T-helper 1 cell treated with Interleukin-12 subunit alpha and Interleukin-12 subunit beta and Interleukin-4 antibody, amounts not matched to agents 30 ng/mL and 1 ng/mL, for 36 hours (primary cell): ENCODE measurements at regions not wholly inside any gene's neighbourhood (a gene's known extent, or its start where the extent isn't known, plus 50 kb on each side); places are given as distances from the start of the nearest gene placed in this dataset.
"Not testable (repeated sequence)": the region's sequence is repeated elsewhere in the genome, so short reads cannot be mapped to it uniquely, and the experiment has no call there.

ENCODE experiments used
- intact Hi-C: fragments of 100-400 bp; cut with micrococcal nuclease; formaldehyde crosslinking; loops from one replicate; pipeline ENCODE4 v1.15.1; 2024

- intact Hi-C loops, result no loop called here
Observed at GRCh38 chr4:95898226-95898625, 58.3 kb downstream of the PDHA2 start.

- intact Hi-C loops, result no loop called here
Observed at GRCh38 chr4:95909211-95909610, 69.3 kb downstream of the PDHA2 start.

DNA sequence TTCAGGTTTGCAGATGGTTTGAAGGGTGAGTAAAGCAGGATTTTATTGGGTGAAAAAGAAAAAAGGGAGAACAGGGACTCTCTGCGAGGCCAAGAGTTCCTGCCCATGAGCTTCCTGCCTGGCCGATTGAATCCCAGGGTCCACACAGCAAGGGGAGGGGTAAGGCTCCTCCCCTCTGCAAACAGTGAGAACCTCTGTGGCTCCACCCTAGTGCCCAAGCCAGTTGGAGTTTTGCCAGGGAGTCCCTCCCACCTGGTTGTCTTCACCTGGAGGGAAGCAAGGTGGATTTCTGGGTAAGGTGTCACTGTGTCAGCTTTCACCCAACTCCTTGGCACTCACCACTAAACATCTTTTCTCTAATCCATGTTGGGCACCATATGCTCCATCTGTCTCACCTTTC lies 70.9 kb downstream of the PDHA2 start:
- intact Hi-C loops, result no loop called here

DNA sequence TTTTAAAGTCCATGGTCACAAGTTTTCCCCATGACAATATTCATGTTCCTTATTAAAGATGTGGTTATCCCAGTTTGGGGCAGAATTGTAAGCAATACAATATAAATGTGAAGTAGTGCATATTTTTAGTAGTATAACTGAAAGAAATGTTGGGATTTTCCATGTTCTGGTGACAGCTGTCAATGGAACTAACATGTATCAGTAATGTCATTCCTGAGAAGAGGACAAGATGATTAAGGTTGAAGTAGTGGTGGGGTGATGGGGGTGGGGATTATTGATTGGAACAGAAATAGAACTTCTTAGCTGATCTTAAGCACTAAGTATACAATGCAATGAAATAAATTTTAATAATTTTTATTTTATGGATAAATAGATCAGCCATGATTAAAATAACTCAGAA lies 81.6 kb downstream of the PDHA2 start:
- intact Hi-C loops, result no loop called here

GRCh38 chr4:95929448-95930064 lies 89.7 kb downstream of the PDHA2 start:
- intact Hi-C loops, result no loop called here

- intact Hi-C loops, result no loop called here
Observed at GRCh38 chr4:95939141-95939540, 99.2 kb downstream of the PDHA2 start.

- intact Hi-C loops, result no loop called here
Observed at GRCh38 chr4:95949136-95949765, 109.4 kb downstream of the PDHA2 start.

DNA sequence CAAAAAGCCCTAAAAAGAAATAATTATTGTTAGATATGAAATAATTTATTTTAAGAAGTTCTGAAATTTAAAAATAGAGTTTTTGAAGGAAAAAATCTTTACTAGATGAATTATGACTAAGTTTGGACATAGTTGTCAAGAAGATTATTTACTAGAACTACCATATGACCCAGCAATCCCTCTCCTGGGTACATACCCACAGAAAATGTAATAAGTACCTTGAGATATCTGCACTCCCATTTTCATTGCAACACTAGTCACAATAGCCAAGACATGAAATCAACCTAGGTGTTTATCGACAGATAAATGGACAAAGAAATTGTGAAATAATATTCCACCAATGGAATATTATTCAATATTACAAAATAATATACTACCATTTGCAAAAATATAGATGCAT lies 109.9 kb downstream of the PDHA2 start:
- intact Hi-C loops, result no loop called here

DNA sequence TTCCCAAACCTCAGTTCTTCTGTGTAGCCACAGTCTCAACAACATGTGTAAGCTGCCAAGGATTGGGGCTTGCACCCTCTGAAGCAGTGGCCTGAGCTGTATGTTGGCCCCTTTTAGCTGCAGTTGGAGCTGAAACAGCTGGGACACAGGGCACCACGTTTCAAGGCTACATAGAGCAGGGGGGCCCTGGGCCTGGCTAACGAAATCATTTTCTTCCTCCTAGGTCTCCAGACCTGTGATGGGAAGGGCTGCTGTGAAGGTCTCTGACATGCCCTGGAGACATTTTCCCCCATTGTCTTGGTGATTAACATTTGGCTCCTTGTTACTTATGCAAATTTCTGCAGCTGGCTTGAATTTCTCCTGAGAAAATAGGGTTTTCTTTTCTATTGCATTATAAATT lies 112.6 kb downstream of the PDHA2 start:
- intact Hi-C loops, result not testable (repeated sequence)

DNA sequence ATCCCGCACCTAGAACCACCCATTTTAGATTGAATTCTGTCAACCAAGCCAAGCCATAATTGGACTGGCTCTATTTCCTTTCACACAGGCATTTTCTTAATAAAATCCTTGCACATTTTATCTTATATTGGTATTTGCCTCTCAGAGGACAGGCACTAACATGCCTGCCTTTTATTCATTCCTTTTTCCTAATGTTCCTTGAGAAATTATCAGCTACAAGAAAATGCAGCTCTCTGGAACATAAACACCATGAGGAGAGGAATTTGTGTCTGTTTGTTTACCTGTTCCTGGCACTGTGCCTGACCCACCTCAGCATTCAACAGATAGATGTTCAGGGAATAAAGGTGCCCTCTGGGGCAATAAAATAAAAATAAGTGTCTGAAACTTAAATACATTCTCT lies 116.2 kb downstream of the PDHA2 start:
- intact Hi-C loops, result no loop called here

GRCh38 chr4:95957054-95957453 lies 117.2 kb downstream of the PDHA2 start:
- intact Hi-C loops, result no loop called here

- intact Hi-C loops, result no loop called here
Observed at GRCh38 chr4:95957759-95958158, 117.9 kb downstream of the PDHA2 start.

GRCh38 chr4:95959182-95959581 lies 119.3 kb downstream of the PDHA2 start:
- intact Hi-C loops, result no loop called here

DNA sequence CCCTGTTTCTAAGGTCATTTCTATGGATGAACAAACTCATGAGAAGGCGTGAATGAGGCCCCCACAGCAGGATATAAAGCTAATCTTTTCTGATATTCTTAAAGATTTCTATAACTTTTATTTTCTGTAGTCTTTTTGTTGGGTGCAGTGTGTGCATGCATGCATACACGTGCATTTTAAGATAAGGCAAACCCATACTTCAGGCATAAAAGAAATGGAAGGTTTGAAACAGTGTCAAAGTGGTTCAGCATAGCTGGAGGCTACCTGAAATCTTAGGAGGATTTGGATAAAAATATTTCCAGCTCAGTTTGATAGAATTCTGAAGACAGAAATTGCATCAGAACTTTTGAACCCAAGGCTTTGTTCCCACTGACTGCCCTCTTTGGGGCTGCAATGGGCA lies 119.7 kb downstream of the PDHA2 start:
- intact Hi-C loops, result no loop called here

GRCh38 chr4:95963456-95963855 lies 123.6 kb downstream of the PDHA2 start:
- intact Hi-C loops, result no loop called here

DNA sequence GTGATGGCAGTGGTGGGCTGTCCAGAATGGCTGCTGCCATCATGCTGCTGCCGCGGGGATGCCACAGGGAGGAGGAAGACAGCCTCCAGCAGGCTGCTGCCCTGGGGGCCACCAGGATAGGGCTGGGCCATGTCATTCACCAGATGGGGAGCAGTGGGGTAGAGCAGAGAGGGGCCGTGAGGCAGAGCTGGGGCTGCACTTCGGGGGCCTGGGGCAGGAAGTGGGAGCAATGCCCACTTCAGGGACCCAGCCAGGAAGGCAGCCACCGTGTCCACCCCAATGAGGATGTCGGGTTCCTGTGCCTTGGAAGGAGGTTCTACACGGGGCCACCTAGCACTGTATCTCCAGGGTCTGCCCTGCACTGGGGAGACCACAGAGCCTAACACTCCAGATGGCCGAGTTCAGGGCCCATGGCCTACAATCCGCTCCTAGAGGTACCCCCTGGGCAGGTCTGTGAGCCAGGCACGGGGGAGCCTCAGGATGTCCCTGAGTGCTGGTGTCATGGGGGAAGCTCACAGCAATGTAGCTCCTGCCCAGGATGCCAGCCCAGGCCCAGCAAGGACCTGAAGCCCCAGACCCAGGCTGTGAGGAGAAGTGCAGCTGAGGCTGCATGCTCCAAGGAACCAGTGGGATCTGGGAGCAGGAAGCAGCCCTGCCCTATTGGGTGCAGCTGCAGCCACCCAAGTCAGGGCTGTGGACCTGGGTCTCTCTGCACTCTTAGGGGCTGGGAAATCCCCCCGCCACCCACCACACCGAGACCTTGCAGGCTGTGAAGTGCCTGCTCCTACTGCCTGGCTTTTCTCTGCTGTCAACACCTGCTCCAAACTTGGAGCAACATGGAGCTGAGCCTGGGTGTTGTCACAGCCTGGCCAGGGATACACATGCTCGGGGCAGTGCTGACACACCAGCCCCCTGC lies 140.3 kb downstream of the PDHA2 start:
- intact Hi-C loops, result no loop called here

GRCh38 chr4:95980877-95981360 lies 141.0 kb downstream of the PDHA2 start:
- intact Hi-C loops, result no loop called here

DNA sequence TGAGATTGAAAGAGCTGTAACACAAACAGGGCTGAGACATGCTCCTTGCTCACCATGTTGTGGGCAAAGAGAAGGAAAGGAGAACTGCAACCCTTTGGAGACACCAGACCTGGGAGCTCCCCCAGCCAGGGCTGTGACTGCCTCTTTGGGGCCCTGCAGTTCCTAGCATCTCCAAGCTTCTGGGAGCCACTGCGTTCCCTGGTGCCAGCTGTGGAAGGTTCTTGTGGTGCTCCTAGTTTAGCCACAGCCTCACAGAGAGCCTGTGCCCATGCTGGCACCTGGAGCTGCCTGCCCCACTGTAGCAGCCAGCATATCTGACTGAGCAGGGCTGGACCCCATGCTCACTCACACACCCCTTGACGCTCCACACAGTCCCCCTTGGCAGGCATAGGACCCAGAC lies 141.7 kb downstream of the PDHA2 start:
- intact Hi-C loops, result no loop called here

GRCh38 chr4:95982516-95982915 lies 142.6 kb downstream of the PDHA2 start:
- intact Hi-C loops, result no loop called here

- intact Hi-C loops, result no loop called here
Observed at GRCh38 chr4:95984081-95984480, 144.2 kb downstream of the PDHA2 start.

- intact Hi-C loops, result no loop called here
Observed at GRCh38 chr4:95985051-95985450, 145.2 kb downstream of the PDHA2 start.
